ENCODE measurements at regions not wholly inside any gene's neighbourhood (a gene's known extent, or its start where the extent isn't known, plus 50 kb on each side); places are given as distances from the start of the nearest gene placed in this dataset.
"Not testable (repeated sequence)": the region's sequence is repeated elsewhere in the genome, so short reads cannot be mapped to it uniquely, and the experiment has no call there.

GRCh38 chr4:128672596-128672995, 136.9 kb upstream of the JADE1 start:
- TF ChIP-seq GABPA (IDR thresholded peaks at IDR 0.05; ENCODE audit: low read depth); SPI1 (IDR thresholded peaks at IDR 0.05; ENCODE audit: borderline replicate concordance, low read depth): not testable (repeated sequence)
